Sigmoid colon (tissue), 3 donors: ENCODE measurements at regions not wholly inside any gene's neighbourhood (a gene's known extent, or its start where the extent isn't known, plus 50 kb on each side); places are given as distances from the start of the nearest gene placed in this dataset.

ENCODE experiments used
- POLR2A ChIP-seq, 2 donors: fragments of 450-650 bp; IDR thresholded peaks; one replicate each; pipeline ENCODE4 v1.6.1; 2016; ENCODE audit warnings: antibody characterized with exemption in 2 of 2, mild to moderate bottlenecking in 2 of 2, moderate library complexity in 2 of 2
- TF ChIP-seq, protein P1 (sequence below), 4 experiments: fragments of 450-650 bp in 3 of 4; fragments of 200-600 bp in 1 of 4; IDR thresholded peaks; one replicate each; pipeline ENCODE4 v1.5.1; 2016 to 2019; ENCODE audit warnings: antibody characterized with exemption in 4 of 4, mild to moderate bottlenecking in 3 of 4, moderate library complexity in 2 of 4

DNA sequence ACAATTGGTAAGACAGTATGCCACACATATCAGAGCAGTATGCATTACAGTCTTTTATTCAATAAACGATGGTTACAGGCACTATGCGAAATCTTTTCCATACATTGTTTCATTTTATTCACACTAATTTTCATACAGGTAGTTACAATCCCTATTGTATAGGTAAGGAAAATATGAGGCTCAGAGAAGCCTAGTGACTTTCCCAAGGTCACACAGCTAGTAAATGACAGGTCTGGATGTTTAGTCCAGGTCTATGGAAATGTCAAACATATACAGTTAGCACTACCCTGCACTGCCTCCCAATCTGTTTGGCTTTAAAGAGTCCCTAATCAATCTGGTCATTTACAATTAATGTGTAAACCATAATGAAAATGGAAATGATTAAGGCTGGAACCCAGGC is 372.2 kb downstream of the MTX2 start:
- TF ChIP-seq, protein P1, sequence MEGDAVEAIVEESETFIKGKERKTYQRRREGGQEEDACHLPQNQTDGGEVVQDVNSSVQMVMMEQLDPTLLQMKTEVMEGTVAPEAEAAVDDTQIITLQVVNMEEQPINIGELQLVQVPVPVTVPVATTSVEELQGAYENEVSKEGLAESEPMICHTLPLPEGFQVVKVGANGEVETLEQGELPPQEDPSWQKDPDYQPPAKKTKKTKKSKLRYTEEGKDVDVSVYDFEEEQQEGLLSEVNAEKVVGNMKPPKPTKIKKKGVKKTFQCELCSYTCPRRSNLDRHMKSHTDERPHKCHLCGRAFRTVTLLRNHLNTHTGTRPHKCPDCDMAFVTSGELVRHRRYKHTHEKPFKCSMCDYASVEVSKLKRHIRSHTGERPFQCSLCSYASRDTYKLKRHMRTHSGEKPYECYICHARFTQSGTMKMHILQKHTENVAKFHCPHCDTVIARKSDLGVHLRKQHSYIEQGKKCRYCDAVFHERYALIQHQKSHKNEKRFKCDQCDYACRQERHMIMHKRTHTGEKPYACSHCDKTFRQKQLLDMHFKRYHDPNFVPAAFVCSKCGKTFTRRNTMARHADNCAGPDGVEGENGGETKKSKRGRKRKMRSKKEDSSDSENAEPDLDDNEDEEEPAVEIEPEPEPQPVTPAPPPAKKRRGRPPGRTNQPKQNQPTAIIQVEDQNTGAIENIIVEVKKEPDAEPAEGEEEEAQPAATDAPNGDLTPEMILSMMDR (IDR thresholded peaks at IDR 0.05), result no peak
- TF ChIP-seq POLR2A (IDR thresholded peaks at IDR 0.05), result no peak
